ENCODE measurements at regions not wholly inside any gene's neighbourhood (a gene's known extent, or its start where the extent isn't known, plus 50 kb on each side); places are given as distances from the start of the nearest gene placed in this dataset.
"Not testable (repeated sequence)": the region's sequence is repeated elsewhere in the genome, so short reads cannot be mapped to it uniquely, and the experiment has no call there.

- no peak for DNase-seq
Observed at GRCh38 chr15:25624504-25625177, 185.8 kb upstream of the UBE3A start.

- no peak for DNase-seq
Observed at GRCh38 chr15:25623708-25624107, 184.9 kb upstream of the UBE3A start.

GRCh38 chr15:25620466-25620865, 181.6 kb upstream of the UBE3A start:
- DNase-seq, result no peak

- DNase-seq, result no peak
Observed at GRCh38 chr15:25619761-25620160, 180.9 kb upstream of the UBE3A start.

- DNase-seq, result no peak
Observed at GRCh38 chr15:25619076-25619475, 180.3 kb upstream of the UBE3A start.

GRCh38 chr15:25618161-25618560, 179.3 kb upstream of the UBE3A start:
- no peak for DNase-seq

GRCh38 chr15:25616471-25616870, 177.6 kb upstream of the UBE3A start:
- no peak for DNase-seq

- DNase-seq, result no peak
Observed at GRCh38 chr15:25613134-25613533, 174.3 kb upstream of the UBE3A start.

GRCh38 chr15:25611603-25612002, 172.8 kb upstream of the UBE3A start:
- no peak for DNase-seq

GRCh38 chr15:25609371-25609770, 170.5 kb upstream of the UBE3A start:
- DNase-seq, result no peak

GRCh38 chr15:25608926-25609325, 170.1 kb upstream of the UBE3A start:
- no peak for DNase-seq

- DNase-seq, result no peak
Observed at GRCh38 chr15:25605151-25605550, 166.3 kb upstream of the UBE3A start.

- no peak for DNase-seq
Observed at GRCh38 chr15:25600751-25601150, 161.9 kb upstream of the UBE3A start.

- DNase-seq, result no peak
Observed at GRCh38 chr15:25597571-25597970, 158.7 kb upstream of the UBE3A start.

- no peak for DNase-seq
Observed at GRCh38 chr15:25596644-25597562, 158.1 kb upstream of the UBE3A start.

GRCh38 chr15:25587616-25588340, 149.0 kb upstream of the UBE3A start:
- DNase-seq, result no peak

- no peak for DNase-seq
Observed at GRCh38 chr15:25582886-25583285, 144.1 kb upstream of the UBE3A start.

- no peak for DNase-seq
Observed at GRCh38 chr15:25579127-25579526, 140.3 kb upstream of the UBE3A start.

- DNase-seq, result no peak
Observed at GRCh38 chr15:25572191-25572590, 133.4 kb upstream of the UBE3A start.

- DNase-seq, result no peak
Observed at GRCh38 chr15:25568751-25569150, 129.9 kb upstream of the UBE3A start.

GRCh38 chr15:25566545-25566944, 127.7 kb upstream of the UBE3A start:
- DNase-seq, result not testable (repeated sequence)

- DNase-seq, result no peak
Observed at GRCh38 chr15:25565470-25566264, 126.8 kb upstream of the UBE3A start.

- no peak for DNase-seq
Observed at GRCh38 chr15:25563596-25563995, 124.8 kb upstream of the UBE3A start.

All from NCI-H1092 (cell line).